ENCODE measurements at regions not wholly inside any gene's neighbourhood (a gene's known extent, or its start where the extent isn't known, plus 50 kb on each side); places are given as distances from the start of the nearest gene placed in this dataset.

DNA sequence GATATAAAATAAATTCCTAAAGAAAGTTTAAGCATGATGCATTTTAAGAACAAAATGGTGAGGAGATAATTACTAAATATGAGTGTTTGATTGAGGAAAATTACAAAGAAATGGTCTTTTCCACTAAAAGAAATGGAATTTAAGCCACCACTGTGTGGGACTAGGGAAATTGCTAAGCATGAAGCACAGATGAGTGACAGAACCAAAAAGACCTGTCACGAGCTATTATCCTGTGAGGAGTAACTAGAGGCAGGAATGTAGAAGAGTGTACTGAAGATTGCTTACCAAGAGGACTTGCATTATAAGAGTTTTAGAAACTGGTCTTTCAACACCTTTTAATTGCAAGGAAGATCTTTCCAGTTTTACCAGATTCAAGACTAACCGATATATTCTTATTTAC lies 193.6 kb upstream of the PRR16 start:
- in situ Hi-C loops (cut with MboI; ENCODE audit: low pct_unique_long_range_greater_than_20kb, low sequenced_read_pairs, unreplicated experiment), result no loop called here
- no peak for DNase-seq (ENCODE audit: low spot score)
- TF ChIP-seq, protein P1, sequence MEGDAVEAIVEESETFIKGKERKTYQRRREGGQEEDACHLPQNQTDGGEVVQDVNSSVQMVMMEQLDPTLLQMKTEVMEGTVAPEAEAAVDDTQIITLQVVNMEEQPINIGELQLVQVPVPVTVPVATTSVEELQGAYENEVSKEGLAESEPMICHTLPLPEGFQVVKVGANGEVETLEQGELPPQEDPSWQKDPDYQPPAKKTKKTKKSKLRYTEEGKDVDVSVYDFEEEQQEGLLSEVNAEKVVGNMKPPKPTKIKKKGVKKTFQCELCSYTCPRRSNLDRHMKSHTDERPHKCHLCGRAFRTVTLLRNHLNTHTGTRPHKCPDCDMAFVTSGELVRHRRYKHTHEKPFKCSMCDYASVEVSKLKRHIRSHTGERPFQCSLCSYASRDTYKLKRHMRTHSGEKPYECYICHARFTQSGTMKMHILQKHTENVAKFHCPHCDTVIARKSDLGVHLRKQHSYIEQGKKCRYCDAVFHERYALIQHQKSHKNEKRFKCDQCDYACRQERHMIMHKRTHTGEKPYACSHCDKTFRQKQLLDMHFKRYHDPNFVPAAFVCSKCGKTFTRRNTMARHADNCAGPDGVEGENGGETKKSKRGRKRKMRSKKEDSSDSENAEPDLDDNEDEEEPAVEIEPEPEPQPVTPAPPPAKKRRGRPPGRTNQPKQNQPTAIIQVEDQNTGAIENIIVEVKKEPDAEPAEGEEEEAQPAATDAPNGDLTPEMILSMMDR (IDR thresholded peaks at IDR 0.05; ENCODE audit: extremely low read depth, insufficient read depth, missing control alignments), result no peak

DNA sequence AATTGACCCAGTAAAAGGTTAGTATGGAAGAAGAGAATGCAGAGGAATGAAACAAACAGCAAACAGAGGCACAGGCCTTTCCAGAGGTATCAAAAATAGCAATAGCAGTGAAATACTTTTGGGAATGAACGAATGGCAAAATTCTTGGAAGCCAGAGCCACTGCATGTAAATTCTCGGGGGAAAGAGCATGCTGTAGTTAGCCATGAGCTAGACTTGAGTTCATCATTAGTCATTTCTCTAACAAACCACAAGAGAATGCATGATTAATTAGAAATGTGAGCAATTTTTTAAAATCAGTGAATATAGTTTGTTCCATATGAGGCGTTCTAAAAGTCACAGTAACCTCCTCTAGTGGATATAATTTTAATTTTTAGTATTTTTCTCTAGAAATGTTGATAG lies 170.3 kb upstream of the PRR16 start:
- in situ Hi-C loops (cut with MboI; ENCODE audit: low pct_unique_long_range_greater_than_20kb, low sequenced_read_pairs, unreplicated experiment), result no loop called here
- DNase-seq (ENCODE audit: low spot score), result no peak
- TF ChIP-seq, protein P1 (IDR thresholded peaks at IDR 0.05; ENCODE audit: extremely low read depth, insufficient read depth, missing control alignments), result no peak

DNA sequence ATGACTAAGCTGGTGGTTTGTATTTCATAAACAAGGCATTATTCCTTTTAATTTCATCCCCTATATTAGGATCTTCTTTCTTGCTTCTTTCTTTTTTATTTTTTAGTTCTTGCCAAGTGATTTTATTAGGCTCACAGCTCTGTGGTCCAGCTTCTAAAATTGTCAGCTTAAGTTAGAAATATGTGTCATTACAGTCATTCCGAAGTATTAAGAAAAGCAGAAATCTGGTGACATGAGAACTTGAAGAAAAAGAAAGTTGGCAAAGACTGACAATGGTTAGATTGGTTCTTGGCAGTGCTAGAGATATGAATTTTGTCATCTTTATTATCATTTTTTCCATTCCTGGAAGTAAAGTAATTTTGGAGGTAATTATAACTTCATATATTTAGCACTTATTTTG lies 166.5 kb upstream of the PRR16 start:
- TF ChIP-seq, protein P1 (IDR thresholded peaks at IDR 0.05; ENCODE audit: extremely low read depth, insufficient read depth, missing control alignments), result no peak
- no peak for DNase-seq (ENCODE audit: low spot score)
- in situ Hi-C loops (cut with MboI; ENCODE audit: low pct_unique_long_range_greater_than_20kb, low sequenced_read_pairs, unreplicated experiment), result no loop called here

DNA sequence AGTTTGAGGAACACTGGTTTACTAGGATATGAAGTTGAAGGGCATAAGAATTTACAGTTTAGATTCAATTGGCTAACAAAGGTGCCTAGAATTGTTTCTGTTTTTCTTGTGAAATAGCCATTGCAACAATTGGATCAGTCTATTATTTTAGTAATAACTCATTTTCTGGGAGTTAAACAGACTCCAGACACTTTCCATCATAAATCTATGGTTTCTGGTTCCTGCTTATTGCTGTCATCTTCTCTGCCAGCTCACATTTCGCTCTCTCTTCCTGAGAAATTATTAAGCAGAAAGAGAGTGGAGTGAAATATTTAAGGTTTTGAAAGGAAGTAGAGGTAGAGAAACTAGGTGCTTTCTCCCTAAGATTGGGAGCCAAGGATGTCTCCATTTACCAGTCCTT lies 165.1 kb upstream of the PRR16 start:
- DNase-seq (ENCODE audit: low spot score), result no peak
- in situ Hi-C loops (cut with MboI; ENCODE audit: low pct_unique_long_range_greater_than_20kb, low sequenced_read_pairs, unreplicated experiment), result no loop called here
- TF ChIP-seq, protein P1 (IDR thresholded peaks at IDR 0.05; ENCODE audit: extremely low read depth, insufficient read depth, missing control alignments), result no peak

DNA sequence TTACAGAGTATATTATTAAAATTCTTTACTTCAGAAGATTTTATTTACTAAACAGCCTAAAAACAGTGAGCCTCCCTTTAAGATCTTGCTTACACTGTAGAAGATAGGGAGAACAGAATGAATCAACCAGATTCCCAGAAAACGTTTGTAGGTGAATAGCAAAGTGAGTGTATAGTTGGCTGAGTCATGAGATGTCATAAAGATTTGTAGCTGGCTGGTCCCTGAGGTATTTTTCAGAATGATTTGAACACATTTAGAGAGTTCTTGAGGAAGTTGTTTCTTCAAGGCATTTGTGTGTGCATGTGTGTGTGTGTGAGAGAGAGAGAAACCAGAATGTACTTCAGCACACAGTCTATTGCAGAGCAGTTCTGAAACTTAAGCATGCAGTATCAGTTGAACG lies 159.4 kb upstream of the PRR16 start:
- TF ChIP-seq, protein P1 (IDR thresholded peaks at IDR 0.05; ENCODE audit: extremely low read depth, insufficient read depth, missing control alignments), result no peak
- no peak for DNase-seq (ENCODE audit: low spot score)
- in situ Hi-C loops (cut with MboI; ENCODE audit: low pct_unique_long_range_greater_than_20kb, low sequenced_read_pairs, unreplicated experiment), result no loop called here

DNA sequence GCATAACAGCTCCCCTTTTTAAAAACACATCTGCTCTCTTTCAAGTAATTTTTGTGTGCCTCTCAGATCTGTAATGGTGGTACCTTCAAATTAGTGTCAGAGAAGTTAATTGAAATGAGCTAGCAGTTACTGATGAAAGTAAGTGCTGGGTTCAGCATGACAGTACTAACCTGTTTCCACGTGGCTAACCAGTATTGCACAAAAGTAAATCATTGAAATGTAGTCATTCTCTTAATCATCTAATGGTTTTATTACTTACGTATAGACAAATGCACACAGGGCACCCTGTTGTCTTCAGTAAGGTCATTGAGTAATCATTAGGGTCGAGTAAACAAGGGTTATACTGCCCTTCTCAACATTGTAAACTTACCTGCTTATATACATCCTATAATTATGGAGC lies 157.8 kb upstream of the PRR16 start:
- in situ Hi-C loops (cut with MboI; ENCODE audit: low pct_unique_long_range_greater_than_20kb, low sequenced_read_pairs, unreplicated experiment), result no loop called here
- no peak for DNase-seq (ENCODE audit: low spot score)
- TF ChIP-seq, protein P1 (IDR thresholded peaks at IDR 0.05; ENCODE audit: extremely low read depth, insufficient read depth, missing control alignments), result no peak

DNA sequence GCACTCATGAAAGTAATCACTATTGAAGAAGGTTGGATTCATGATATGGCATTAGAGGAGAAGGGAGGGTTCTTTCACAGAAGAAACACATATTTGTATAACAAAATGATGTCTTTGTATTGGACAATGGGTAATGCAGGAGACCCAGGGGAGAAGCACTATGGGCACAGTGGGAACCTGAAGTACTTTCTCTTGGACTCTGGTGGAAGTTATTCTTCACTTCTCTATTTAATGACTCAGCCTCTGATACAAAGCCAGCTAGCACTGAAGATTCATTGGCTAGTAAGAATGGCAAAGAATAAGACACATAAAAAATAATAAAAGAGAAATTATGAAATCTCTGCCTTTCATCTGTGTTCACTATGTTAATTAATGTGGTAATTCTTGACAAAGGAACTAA lies 149.9 kb upstream of the PRR16 start:
- TF ChIP-seq, protein P1 (IDR thresholded peaks at IDR 0.05; ENCODE audit: extremely low read depth, insufficient read depth, missing control alignments), result no peak
- DNase-seq (ENCODE audit: low spot score), result no peak
- in situ Hi-C loops (cut with MboI; ENCODE audit: low pct_unique_long_range_greater_than_20kb, low sequenced_read_pairs, unreplicated experiment), result no loop called here
